ENCODE measurements at regions not wholly inside any gene's neighbourhood (a gene's known extent, or its start where the extent isn't known, plus 50 kb on each side); places are given as distances from the start of the nearest gene placed in this dataset.
"Not testable (repeated sequence)": the region's sequence is repeated elsewhere in the genome, so short reads cannot be mapped to it uniquely, and the experiment has no call there.

- H3K27ac ChIP-seq: no peak overlapping the region
- no peaks in the 10 kb centered on the region for H3K4me1 ChIP-seq (ENCODE audit: insufficient read depth)
- H3K9me2 ChIP-seq (replicated peaks; ENCODE audit: insufficient read depth): no peaks in the 10 kb centered on the region
- no peaks in the 10 kb centered on the region for H4K20me1 ChIP-seq (ENCODE audit: insufficient read depth, poor library complexity, severe bottlenecking)
- DNase-seq (ENCODE audit: low spot score): no peak
- H2AFZ ChIP-seq: no peak overlapping the region
- H3K4me3 ChIP-seq: no peak overlapping the region
- no peaks in the 10 kb centered on the region for H3K27me3 ChIP-seq
- TF ChIP-seq EZH2 (IDR thresholded peaks at IDR 0.05; ENCODE audit: borderline replicate concordance) (no peak), EZH2phosphoT487 (IDR thresholded peaks at IDR 0.05; ENCODE audit: low read depth, severe bottlenecking, unreplicated experiment) (no peak)
- TF ChIP-seq, protein P1, sequence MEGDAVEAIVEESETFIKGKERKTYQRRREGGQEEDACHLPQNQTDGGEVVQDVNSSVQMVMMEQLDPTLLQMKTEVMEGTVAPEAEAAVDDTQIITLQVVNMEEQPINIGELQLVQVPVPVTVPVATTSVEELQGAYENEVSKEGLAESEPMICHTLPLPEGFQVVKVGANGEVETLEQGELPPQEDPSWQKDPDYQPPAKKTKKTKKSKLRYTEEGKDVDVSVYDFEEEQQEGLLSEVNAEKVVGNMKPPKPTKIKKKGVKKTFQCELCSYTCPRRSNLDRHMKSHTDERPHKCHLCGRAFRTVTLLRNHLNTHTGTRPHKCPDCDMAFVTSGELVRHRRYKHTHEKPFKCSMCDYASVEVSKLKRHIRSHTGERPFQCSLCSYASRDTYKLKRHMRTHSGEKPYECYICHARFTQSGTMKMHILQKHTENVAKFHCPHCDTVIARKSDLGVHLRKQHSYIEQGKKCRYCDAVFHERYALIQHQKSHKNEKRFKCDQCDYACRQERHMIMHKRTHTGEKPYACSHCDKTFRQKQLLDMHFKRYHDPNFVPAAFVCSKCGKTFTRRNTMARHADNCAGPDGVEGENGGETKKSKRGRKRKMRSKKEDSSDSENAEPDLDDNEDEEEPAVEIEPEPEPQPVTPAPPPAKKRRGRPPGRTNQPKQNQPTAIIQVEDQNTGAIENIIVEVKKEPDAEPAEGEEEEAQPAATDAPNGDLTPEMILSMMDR (IDR thresholded peaks at IDR 0.05; ENCODE audit: poor library complexity): no peak
- no peaks in the 10 kb centered on the region for H3K36me3 ChIP-seq (replicated peaks; ENCODE audit: insufficient read depth, low read depth)
- H3K4me2 ChIP-seq: no peak overlapping the region
- H3K9me3 ChIP-seq (ENCODE audit: low read depth): no peaks in the 10 kb centered on the region
- WGBS (ENCODE audit: low lambda C conversion rate, missing lambda C conversion rate): 73% methylated on average over 2 of the region's 2 CpGs
- no peaks in the 10 kb centered on the region for H3K79me2 ChIP-seq
Measured at GRCh38 chr2:82752396-82752795, 1706.7 kb downstream of the SUCLG1 start.

DNA sequence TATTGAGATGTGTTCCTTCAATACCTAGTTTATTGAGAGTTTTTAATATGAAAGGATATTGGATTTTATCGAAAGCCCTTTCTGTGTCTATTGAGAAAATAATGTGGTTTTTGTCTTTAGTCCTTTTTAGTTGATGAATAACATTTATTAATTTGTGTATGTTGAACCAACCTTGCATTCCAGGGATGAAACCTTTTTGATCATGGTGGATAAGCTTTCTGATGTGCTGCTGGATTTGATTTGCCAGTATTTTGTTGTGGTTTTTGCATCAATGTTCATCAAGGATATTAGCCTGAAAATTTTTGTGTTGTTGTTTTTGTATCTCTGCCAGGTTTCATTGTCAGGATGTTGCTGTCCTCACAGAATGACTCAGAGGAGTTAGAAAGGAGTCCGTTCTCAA is 1710.4 kb downstream of the SUCLG1 start:
- no peak overlapping the region for H3K4me2 ChIP-seq
- no peaks in the 10 kb centered on the region for H3K9me2 ChIP-seq (replicated peaks; ENCODE audit: insufficient read depth)
- H3K27me3 ChIP-seq: no peaks in the 10 kb centered on the region
- no peak overlapping the region for H2AFZ ChIP-seq
- H4K20me1 ChIP-seq (ENCODE audit: insufficient read depth, poor library complexity, severe bottlenecking): no peaks in the 10 kb centered on the region
- H3K79me2 ChIP-seq: no peaks in the 10 kb centered on the region
- H3K27ac ChIP-seq: no peak overlapping the region
- TF ChIP-seq EZH2 (IDR thresholded peaks at IDR 0.05; ENCODE audit: borderline replicate concordance): no peak
- no peak overlapping the region for H3K4me3 ChIP-seq
- 89% methylated on average over 2 of the region's 2 CpGs for WGBS (ENCODE audit: low lambda C conversion rate, missing lambda C conversion rate)
- no peaks in the 10 kb centered on the region for H3K36me3 ChIP-seq (replicated peaks; ENCODE audit: insufficient read depth, low read depth)
- H3K9me3 ChIP-seq (ENCODE audit: low read depth): no peaks in the 10 kb centered on the region
- no peak for DNase-seq (ENCODE audit: low spot score)
- no peaks in the 10 kb centered on the region for H3K4me1 ChIP-seq (ENCODE audit: insufficient read depth)

GRCh38 chr2:82740527-82740926 is 1718.6 kb downstream of the SUCLG1 start:
- H3K4me1 ChIP-seq (ENCODE audit: insufficient read depth): no peaks in the 10 kb centered on the region
- TF ChIP-seq, protein P1 (IDR thresholded peaks at IDR 0.05; ENCODE audit: poor library complexity): no peak
- 92% methylated on average over 1 of the region's 1 CpG for WGBS (ENCODE audit: low lambda C conversion rate, missing lambda C conversion rate)
- H3K4me3 ChIP-seq: no peak overlapping the region
- no peaks in the 10 kb centered on the region for H3K9me2 ChIP-seq (replicated peaks; ENCODE audit: insufficient read depth)
- no peaks in the 10 kb centered on the region for H4K20me1 ChIP-seq (ENCODE audit: insufficient read depth, poor library complexity, severe bottlenecking)
- no peaks in the 10 kb centered on the region for H3K27me3 ChIP-seq
- H3K9me3 ChIP-seq (ENCODE audit: low read depth): no peaks in the 10 kb centered on the region
- H2AFZ ChIP-seq: no peak overlapping the region
- no peak overlapping the region for H3K4me2 ChIP-seq
- no peaks in the 10 kb centered on the region for H3K36me3 ChIP-seq (replicated peaks; ENCODE audit: insufficient read depth, low read depth)
- H3K79me2 ChIP-seq: no peaks in the 10 kb centered on the region
- no peak for DNase-seq (ENCODE audit: low spot score)
- H3K27ac ChIP-seq: no peak overlapping the region

DNA sequence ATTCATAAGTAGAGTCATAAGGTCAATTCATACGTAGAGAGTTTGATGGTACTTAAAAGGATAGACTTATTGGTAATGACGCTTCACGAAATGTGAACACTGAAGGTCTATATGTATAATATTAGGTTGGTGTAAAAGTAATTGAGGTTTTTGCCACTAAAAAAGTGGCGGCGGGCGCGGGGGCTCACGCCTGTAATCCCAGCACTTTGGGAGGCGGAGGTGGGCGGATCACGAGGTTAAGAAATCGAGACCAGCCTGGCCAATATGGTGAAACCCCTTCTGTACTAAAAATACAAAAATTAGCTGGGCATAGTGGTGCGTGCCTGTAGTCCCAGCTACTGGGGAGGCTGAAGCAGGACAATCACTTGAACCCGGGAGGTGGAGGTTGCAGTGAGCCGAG is 1721.1 kb downstream of the SUCLG1 start:
- not testable (repeated sequence) for H3K27me3 ChIP-seq; H2AFZ ChIP-seq; DNase-seq (ENCODE audit: low spot score); H4K20me1 ChIP-seq (ENCODE audit: insufficient read depth, poor library complexity, severe bottlenecking); H3K4me2 ChIP-seq; H3K36me3 ChIP-seq (replicated peaks; ENCODE audit: insufficient read depth, low read depth); H3K9me2 ChIP-seq (replicated peaks; ENCODE audit: insufficient read depth); H3K27ac ChIP-seq; H3K4me3 ChIP-seq; H3K4me1 ChIP-seq (ENCODE audit: insufficient read depth); H3K9me3 ChIP-seq (ENCODE audit: low read depth); H3K79me2 ChIP-seq
- WGBS (ENCODE audit: low lambda C conversion rate, missing lambda C conversion rate): 93% methylated on average over 15 of the region's 15 CpGs

DNA sequence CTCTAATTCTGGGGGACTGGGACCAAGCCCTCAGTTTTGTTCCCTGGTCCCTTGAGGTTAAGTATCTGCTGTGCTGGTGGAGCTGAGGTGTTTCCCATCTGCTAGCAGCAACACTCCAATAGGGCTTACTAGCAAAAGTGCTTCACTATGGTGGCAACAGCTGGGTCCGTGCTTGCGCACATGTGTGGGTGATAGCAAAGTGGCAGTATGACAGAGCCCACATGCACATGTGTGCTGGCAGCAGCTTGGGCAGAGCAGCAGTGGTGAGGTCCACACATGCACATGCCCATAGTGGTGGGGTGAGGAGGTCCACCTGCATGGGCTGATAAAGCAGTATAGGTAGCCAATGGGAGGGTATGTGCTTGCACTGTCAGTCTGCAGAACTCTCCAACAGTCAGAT is 1723.7 kb downstream of the SUCLG1 start:
- Histone ChIP-seq H3K27me3 (no peaks in the 10 kb centered on the region), H3K4me3 (no peak overlapping the region), H3K9me3 (ENCODE audit: low read depth) (no peaks in the 10 kb centered on the region), H3K27ac (no peak overlapping the region), H3K79me2 (no peaks in the 10 kb centered on the region), H3K36me3 (replicated peaks; ENCODE audit: insufficient read depth, low read depth) (no peaks in the 10 kb centered on the region), H2AFZ (no peak overlapping the region), H3K4me2 (no peak overlapping the region), H3K4me1 (ENCODE audit: insufficient read depth) (no peaks in the 10 kb centered on the region), H3K9me2 (replicated peaks; ENCODE audit: insufficient read depth) (no peaks in the 10 kb centered on the region), H4K20me1 (ENCODE audit: insufficient read depth, poor library complexity, severe bottlenecking) (no peaks in the 10 kb centered on the region)
- WGBS (ENCODE audit: low lambda C conversion rate, missing lambda C conversion rate): 100% methylated on average over 2 of the region's 2 CpGs
- no peak for DNase-seq (ENCODE audit: low spot score)
- TF ChIP-seq EZH2 (IDR thresholded peaks at IDR 0.05; ENCODE audit: borderline replicate concordance) (no peak), EZH2phosphoT487 (IDR thresholded peaks at IDR 0.05; ENCODE audit: low read depth, severe bottlenecking, unreplicated experiment) (no peak)
- TF ChIP-seq, protein P1 (IDR thresholded peaks at IDR 0.05; ENCODE audit: poor library complexity): no peak
